ENCODE measurements at regions not wholly inside any gene's neighbourhood (a gene's known extent, or its start where the extent isn't known, plus 50 kb on each side); places are given as distances from the start of the nearest gene placed in this dataset.

DNA sequence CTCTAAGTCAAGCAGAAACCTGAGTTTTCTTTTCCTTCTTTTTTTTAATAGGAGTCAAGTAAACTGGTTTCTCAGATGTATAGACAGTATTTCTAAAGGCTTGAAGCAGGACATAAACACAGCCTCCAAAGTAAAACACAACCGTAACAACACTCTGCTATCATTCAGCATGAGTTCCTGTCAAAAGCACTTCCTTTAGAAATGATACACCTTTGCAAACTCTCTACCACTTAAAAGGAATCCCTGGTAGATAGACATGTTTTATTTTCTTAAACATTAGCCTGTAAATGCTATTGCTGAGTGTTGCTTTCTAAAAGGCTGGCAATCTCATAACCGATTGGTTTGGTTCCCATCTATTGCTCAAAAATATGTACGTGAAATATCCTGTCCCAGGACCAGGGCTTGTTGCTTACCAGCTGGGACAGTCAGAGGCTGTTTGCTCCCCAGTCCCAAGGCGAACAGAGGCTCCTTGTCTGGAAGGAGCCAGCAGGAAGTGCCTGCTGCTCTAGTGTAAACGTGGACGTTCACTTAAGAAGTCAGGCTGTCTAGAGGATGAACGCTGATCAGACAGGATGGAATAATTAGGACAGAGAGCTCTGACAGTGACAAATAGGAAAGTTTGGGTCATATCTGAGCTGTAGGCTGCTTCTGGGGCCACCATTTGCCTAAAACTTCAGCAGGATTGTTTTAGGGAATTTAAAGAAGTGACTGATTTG lies 173.9 kb upstream of the KLF3 start:
- Histone ChIP-seq H3K36me3 (ENCODE audit: control insufficient read depth, insufficient read depth, low read length) (no peaks in the 10 kb centered on the region), H2AK9ac (replicated peaks; ENCODE audit: low read depth, low read length, poor library complexity) (no peak overlapping the region), H3K9me3 (ENCODE audit: control insufficient read depth, insufficient read depth, low read length) (no peaks in the 10 kb centered on the region), H3K4me1 (ENCODE audit: control insufficient read depth, insufficient read depth, low read length) (no peaks in the 10 kb centered on the region), H2AFZ (replicated peaks; ENCODE audit: low read length, poor library complexity) (peak overlapping the region; percentile 6), H3K23ac (ENCODE audit: low read depth, low read length) (no peak overlapping the region), H4K20me1 (ENCODE audit: insufficient read depth, low read length) (no peaks in the 10 kb centered on the region), H3K79me1 (ENCODE audit: low read depth in 1 of 2, low read length in 2 of 2) (no peaks in the 10 kb centered on the region), H2BK15ac (ENCODE audit: low read depth, low read length) (no peak overlapping the region), H3K4me2 (ENCODE audit: low read depth, low read length) (peak overlapping the region; percentile 5), H3K27me3 (ENCODE audit: control insufficient read depth, insufficient read depth, low read length) (no peaks in the 10 kb centered on the region; the same call in 1 of the 2 replicates), H4K5ac (ENCODE audit: low read depth, low read length) (no peak overlapping the region; the same call in 1 of the 2 replicates), H3K56ac (ENCODE audit: extremely low read depth, insufficient read depth, low read length) (no peak overlapping the region), H3K9me1 (ENCODE audit: insufficient read depth, low read length) (no peaks in the 10 kb centered on the region), H3K18ac (ENCODE audit: low read depth, low read length) (no peak overlapping the region), H2AK5ac (ENCODE audit: low read depth, low read length) (no peak overlapping the region), H4K8ac (ENCODE audit: low read depth in 2 of 2, low read length in 2 of 2) (no peak overlapping the region), H3K4me3 (ENCODE audit: insufficient read depth, low read depth, low read length) (no peak overlapping the region), H2BK5ac (ENCODE audit: low read depth, low read length, poor library complexity, severe bottlenecking) (no peak overlapping the region), H4K91ac (ENCODE audit: insufficient read depth, low read depth, low read length) (no peak overlapping the region), H3K9ac (ENCODE audit: low read depth, low read length) (no peak overlapping the region), H3K4ac (ENCODE audit: low read depth, low read length) (no peak overlapping the region), H2BK120ac (ENCODE audit: low read depth, low read length) (no peak overlapping the region), H3K14ac (replicated peaks; ENCODE audit: low read depth, low read length) (no peak overlapping the region), H3K27ac (ENCODE audit: insufficient read depth, low read length) (no peak overlapping the region), H2BK20ac (ENCODE audit: low read depth, low read length) (no peak overlapping the region)
- TF ChIP-seq CEBPB (IDR thresholded peaks at IDR 0.05; ENCODE audit: low read depth, low read length) (no peak), NFE2L2 (IDR thresholded peaks at IDR 0.05; ENCODE audit: low read depth, low read length) (no peak), RCOR1 (IDR thresholded peaks at IDR 0.05; ENCODE audit: insufficient replicate concordance, low read length) (no peak), FOS (IDR thresholded peaks at IDR 0.05; ENCODE audit: low read depth, low read length) (no peak), CHD1 (IDR thresholded peaks at IDR 0.05; ENCODE audit: low read depth, low read length) (no peak), MAFK (IDR thresholded peaks at IDR 0.05; ENCODE audit: low read depth, low read length) (no peak), POLR2A (IDR thresholded peaks at IDR 0.05; ENCODE audit: low read depth, low read length) (no peak), ELK1 (IDR thresholded peaks at IDR 0.05; ENCODE audit: borderline replicate concordance, low read depth, low read length) (no peak), USF2 (IDR thresholded peaks at IDR 0.05; ENCODE audit: low read depth, low read length) (no peak), BHLHE40 (IDR thresholded peaks at IDR 0.05; ENCODE audit: low read depth, low read length) (no peak), MAZ (IDR thresholded peaks at IDR 0.05; ENCODE audit: borderline replicate concordance, low read depth, low read length) (no peak), RAD21 (IDR thresholded peaks at IDR 0.05; ENCODE audit: low read length) (no peak), MXI1 (IDR thresholded peaks at IDR 0.05; ENCODE audit: borderline replicate concordance, low read depth, low read length) (no peak), SMC3 (IDR thresholded peaks at IDR 0.05; ENCODE audit: low read depth, low read length) (no peak), RFX5 (IDR thresholded peaks at IDR 0.05; ENCODE audit: low read depth, low read length) (no peak)
- TF ChIP-seq, protein P1, sequence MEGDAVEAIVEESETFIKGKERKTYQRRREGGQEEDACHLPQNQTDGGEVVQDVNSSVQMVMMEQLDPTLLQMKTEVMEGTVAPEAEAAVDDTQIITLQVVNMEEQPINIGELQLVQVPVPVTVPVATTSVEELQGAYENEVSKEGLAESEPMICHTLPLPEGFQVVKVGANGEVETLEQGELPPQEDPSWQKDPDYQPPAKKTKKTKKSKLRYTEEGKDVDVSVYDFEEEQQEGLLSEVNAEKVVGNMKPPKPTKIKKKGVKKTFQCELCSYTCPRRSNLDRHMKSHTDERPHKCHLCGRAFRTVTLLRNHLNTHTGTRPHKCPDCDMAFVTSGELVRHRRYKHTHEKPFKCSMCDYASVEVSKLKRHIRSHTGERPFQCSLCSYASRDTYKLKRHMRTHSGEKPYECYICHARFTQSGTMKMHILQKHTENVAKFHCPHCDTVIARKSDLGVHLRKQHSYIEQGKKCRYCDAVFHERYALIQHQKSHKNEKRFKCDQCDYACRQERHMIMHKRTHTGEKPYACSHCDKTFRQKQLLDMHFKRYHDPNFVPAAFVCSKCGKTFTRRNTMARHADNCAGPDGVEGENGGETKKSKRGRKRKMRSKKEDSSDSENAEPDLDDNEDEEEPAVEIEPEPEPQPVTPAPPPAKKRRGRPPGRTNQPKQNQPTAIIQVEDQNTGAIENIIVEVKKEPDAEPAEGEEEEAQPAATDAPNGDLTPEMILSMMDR (conservative IDR thresholded peaks at IDR 0.05; ENCODE audit: low read depth, low read length), result no peak
- in situ Hi-C loops (cut with MboI; ENCODE audit: low sequenced_read_pairs), result loop anchor here (25.0 kb wide), 1 partner anchor 103 kb away; no protein-coding TSS in a partner anchor
- 15% methylated on average over 6 of the region's 7 CpGs; no CpG with 5 or more reads in 1 of the 2 experiments for WGBS, 2 experiments (ENCODE audit: extremely low coverage in 2 of 2, insufficient read length in 1 of 2)
- BruUV-seq (replicated peaks), result no TSS peak
- POLR2A ChIA-PET (ENCODE audit: unreplicated experiment), result no interaction called here
- intact Hi-C loops (cut with micrococcal nuclease), result no loop called here
- dilution Hi-C loops (cut with HindIII; ENCODE audit: low sequenced_read_pairs, unreplicated experiment), result no loop called here
- ATAC-seq (ENCODE audit: low read depth) (peak; percentile 75), DNase-seq (peak; percentile 46)
- CTCF ChIA-PET, result interaction anchor here (0.5 kb wide), 1 partner anchor 1820 kb away, joined by 3 read pairs; no protein-coding TSS in a partner anchor

Data from IMR-90 (cell line).